ENCODE measurements at regions not wholly inside any gene's neighbourhood (a gene's known extent, or its start where the extent isn't known, plus 50 kb on each side); places are given as distances from the start of the nearest gene placed in this dataset.
"Not testable (repeated sequence)": the region's sequence is repeated elsewhere in the genome, so short reads cannot be mapped to it uniquely, and the experiment has no call there.

GRCh38 chr13:58376775-58377174, 745.2 kb downstream of the PCDH17 start:
- DNase-seq, result no peak

GRCh38 chr13:58379221-58379620, 747.7 kb downstream of the PCDH17 start:
- DNase-seq, result no peak

GRCh38 chr13:58385336-58385735, 753.8 kb downstream of the PCDH17 start:
- not testable (repeated sequence) for DNase-seq

GRCh38 chr13:58397596-58398387, 766.2 kb downstream of the PCDH17 start:
- DNase-seq, result no peak

- DNase-seq, result no peak
Measured at GRCh38 chr13:58399263-58399662, 767.7 kb downstream of the PCDH17 start.

GRCh38 chr13:58406545-58406944, 775.0 kb downstream of the PCDH17 start:
- no peak for DNase-seq

GRCh38 chr13:58429917-58430316, 798.4 kb downstream of the PCDH17 start:
- no peak for DNase-seq

- no peak for DNase-seq
Measured at GRCh38 chr13:58434943-58435342, 803.4 kb downstream of the PCDH17 start.

GRCh38 chr13:58437427-58437826, 805.9 kb downstream of the PCDH17 start:
- DNase-seq, result no peak

- DNase-seq, result no peak
Measured at GRCh38 chr13:58446979-58447378, 815.4 kb downstream of the PCDH17 start.

GRCh38 chr13:58452123-58452623, 820.6 kb downstream of the PCDH17 start:
- no peak for DNase-seq

GRCh38 chr13:58455094-58455493, 823.5 kb downstream of the PCDH17 start:
- no peak for DNase-seq

GRCh38 chr13:58461217-58461616, 829.7 kb downstream of the PCDH17 start:
- no peak for DNase-seq

- DNase-seq, result no peak
Measured at GRCh38 chr13:58463841-58464240, 832.3 kb downstream of the PCDH17 start.

GRCh38 chr13:58467176-58467575, 835.6 kb downstream of the PCDH17 start:
- DNase-seq, result no peak

GRCh38 chr13:58472483-58472882, 840.9 kb downstream of the PCDH17 start:
- no peak for DNase-seq

GRCh38 chr13:58474581-58474980, 843.0 kb downstream of the PCDH17 start:
- DNase-seq, result no peak

- no peak for DNase-seq
Measured at GRCh38 chr13:58476206-58476918, 844.8 kb downstream of the PCDH17 start.

- DNase-seq, result no peak
Measured at GRCh38 chr13:58478858-58479257, 847.3 kb downstream of the PCDH17 start.

GRCh38 chr13:58480061-58480460, 848.5 kb downstream of the PCDH17 start:
- no peak for DNase-seq

- DNase-seq, result no peak
Measured at GRCh38 chr13:58488251-58488650, 856.7 kb downstream of the PCDH17 start.

- no peak for DNase-seq
Measured at GRCh38 chr13:58495668-58496067, 864.1 kb downstream of the PCDH17 start.

- DNase-seq, result no peak
Measured at GRCh38 chr13:58500938-58501337, 869.4 kb downstream of the PCDH17 start.

- DNase-seq, result not testable (repeated sequence)
Measured at GRCh38 chr13:58504202-58504700, 872.7 kb downstream of the PCDH17 start.
